Neural progenitor cell (in vitro differentiated cells): ENCODE measurements at regions not wholly inside any gene's neighbourhood (a gene's known extent, or its start where the extent isn't known, plus 50 kb on each side); places are given as distances from the start of the nearest gene placed in this dataset.

Experiments
- DNase-seq: peaks from one replicate; pipeline ENCODE4 v3.0.0-alpha.2; 2016; ENCODE audit warnings: low spot score
- H2AFZ ChIP-seq: fragments of 200-600 bp; sonication (generic); replicated peaks from 2 replicates; pipeline ENCODE4 v1.6.1; 2016; ENCODE audit warnings: antibody characterized with exemption
- H3F3A ChIP-seq: fragments of 200-600 bp; sonication (generic); 2 replicates; pipeline ENCODE4 v1.6.1; 2016; ENCODE audit warnings: antibody characterized with exemption, low read depth
- H3K27ac ChIP-seq: fragments of 200-600 bp; sonication (generic); 2 replicates; pipeline ENCODE4 v1.5.1; 2016; ENCODE audit warnings: mild to moderate bottlenecking
- H3K27me3 ChIP-seq: fragments of 200-600 bp; sonication (generic); 2 replicates; pipeline ENCODE4 v1.6.1; 2016; ENCODE audit warnings: mild to moderate bottlenecking, moderate library complexity
- H3K36me3 ChIP-seq: fragments of 200-600 bp; sonication (generic); 2 replicates; pipeline ENCODE4 v1.5.1; 2016
- H3K4me1 ChIP-seq: fragments of 200-600 bp; sonication (generic); 2 replicates; pipeline ENCODE4 v1.6.1; 2016; ENCODE audit warnings: mixed run types
- H3K4me2 ChIP-seq: fragments of 200-600 bp; sonication (generic); 2 replicates; pipeline ENCODE4 v1.6.1; 2016
- H3K4me3 ChIP-seq: fragments of 200-600 bp; sonication (generic); 2 replicates; pipeline ENCODE4 v1.5.1; 2016
- H3K79me2 ChIP-seq: fragments of 200-600 bp; sonication (generic); 2 replicates; pipeline ENCODE4 v1.6.1; 2016; ENCODE audit warnings: low read depth
- H3K9ac ChIP-seq: fragments of 200-600 bp; sonication (generic); 2 replicates; pipeline ENCODE4 v1.6.1; 2016
- H3K9me3 ChIP-seq: fragments of 200-600 bp; sonication (generic); 2 replicates; pipeline ENCODE4 v1.5.1; 2016; ENCODE audit warnings: low read depth
- H4K20me1 ChIP-seq: fragments of 200-600 bp; sonication (generic); 2 replicates; pipeline ENCODE4 v1.6.1; 2016; ENCODE audit warnings: low read depth
- H3K27ac Mint-ChIP-seq: 3 replicates; pipeline ENCODE4 v1.8.0; 2021; ENCODE audit warnings: mixed read lengths
- H3K27me3 Mint-ChIP-seq: 2 replicates; pipeline ENCODE4 v1.8.0; 2022; ENCODE audit warnings: low read depth, mild to moderate bottlenecking, inconsistent platforms, moderate library complexity, mixed read lengths; ENCODE audit not compliant: insufficient read depth
- H3K36me3 Mint-ChIP-seq: 3 replicates; pipeline ENCODE4 v1.8.0; 2021; ENCODE audit warnings: mixed read lengths
- H3K4me1 Mint-ChIP-seq: 3 replicates; pipeline ENCODE4 v1.8.0; 2021; ENCODE audit warnings: mixed read lengths
- H3K4me3 Mint-ChIP-seq: 3 replicates; pipeline ENCODE4 v1.8.0; 2021; ENCODE audit warnings: mild to moderate bottlenecking, moderate library complexity, mixed read lengths
- H3K9me3 Mint-ChIP-seq: 3 replicates; pipeline ENCODE4 v1.8.0; 2020; ENCODE audit warnings: mixed read lengths
- EZH2 ChIP-seq: fragments of 200-600 bp; sonication (generic); IDR thresholded peaks from 2 replicates; pipeline ENCODE4 v1.6.1; 2017; ENCODE audit warnings: antibody characterized with exemption, mild to moderate bottlenecking, moderate library complexity
- EZH2phosphoT487 ChIP-seq: fragments of 200-600 bp; sonication (generic); IDR thresholded peaks from 2 replicates; pipeline ENCODE4 v1.6.1; 2017; ENCODE audit warnings: antibody characterized with exemption
- TF ChIP-seq, protein P1 (sequence below): fragments of 200-600 bp; sonication (generic); IDR thresholded peaks from 2 replicates; pipeline ENCODE4 v1.5.1; 2017; ENCODE audit warnings: antibody characterized with exemption, mild to moderate bottlenecking

DNA sequence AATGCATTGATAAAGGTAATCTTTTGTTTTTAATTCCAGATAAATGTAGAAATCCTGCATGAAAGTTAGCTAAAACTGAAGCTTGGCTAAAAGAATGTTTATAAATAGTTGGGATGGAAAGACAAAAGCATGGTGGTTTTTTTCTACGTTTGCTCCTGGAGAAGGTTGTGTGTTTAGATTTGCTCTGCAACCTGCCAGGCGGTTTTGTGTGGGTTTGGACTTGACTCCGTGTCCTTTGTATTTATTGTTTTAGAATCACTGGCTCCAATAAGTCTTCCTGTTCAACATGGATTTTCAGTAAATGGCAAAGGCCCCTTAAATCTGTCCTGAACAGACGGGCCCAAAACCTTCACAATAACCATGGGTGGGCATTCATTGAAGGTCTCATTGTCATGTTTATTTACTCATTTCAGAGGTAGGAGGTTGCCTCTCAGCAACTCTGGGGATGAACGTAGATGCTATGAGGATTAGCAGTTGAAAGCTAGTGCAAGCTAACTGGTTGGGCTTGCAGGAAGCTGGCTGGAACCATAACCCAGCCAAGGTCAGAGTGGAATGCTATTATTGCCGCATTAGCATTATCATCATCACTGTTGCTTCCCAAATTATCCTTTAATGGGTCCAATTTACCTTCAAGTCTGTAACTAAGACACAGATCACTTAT lies 60.6 kb upstream of the ADAMTS9 start:
- no peak for DNase-seq
- no peaks in the 10 kb centered on the region for H3K36me3 Mint-ChIP-seq

DNA sequence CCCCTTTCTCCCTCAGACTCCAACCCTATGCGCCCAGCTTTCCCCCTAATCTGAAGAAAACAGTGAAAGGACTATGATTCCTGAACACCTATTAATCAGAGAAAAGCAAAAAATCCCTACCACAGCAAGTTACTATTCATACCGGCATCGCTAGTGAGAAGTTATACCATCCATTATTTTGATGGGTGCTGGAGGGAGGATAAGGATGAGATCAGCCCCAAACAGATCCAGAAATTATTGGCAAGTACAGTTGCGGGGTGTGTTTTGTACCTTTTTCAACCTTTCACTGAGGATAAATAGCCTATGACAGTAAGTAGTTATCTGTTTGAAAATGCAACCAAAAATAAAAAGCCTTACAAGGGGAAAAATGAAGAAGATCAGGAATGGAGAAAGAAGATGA lies 59.9 kb upstream of the ADAMTS9 start:
- Mint-ChIP-seq H3K4me3 (no peak overlapping the region), H3K27me3 (no peaks in the 10 kb centered on the region), H3K9me3 (no peaks in the 10 kb centered on the region), H3K4me1 (peaks cover 14% of the 10 kb centered on the region), H3K36me3 (no peaks in the 10 kb centered on the region), H3K27ac (no peak overlapping the region)
- Histone ChIP-seq H2AFZ (no peak overlapping the region), H3K4me3 (no peak overlapping the region), H3K79me2 (no peaks in the 10 kb centered on the region), H4K20me1 (no peaks in the 10 kb centered on the region), H3F3A (no peaks in the 10 kb centered on the region), H3K4me2 (no peak overlapping the region), H3K4me1 (peaks cover 12% of the 10 kb centered on the region), H3K9ac (no peak overlapping the region), H3K27me3 (no peaks in the 10 kb centered on the region), H3K9me3 (no peaks in the 10 kb centered on the region), H3K27ac (no peak overlapping the region), H3K36me3 (no peaks in the 10 kb centered on the region)
- TF ChIP-seq EZH2phosphoT487 (no peak), EZH2 (no peak)
- TF ChIP-seq, protein P1, sequence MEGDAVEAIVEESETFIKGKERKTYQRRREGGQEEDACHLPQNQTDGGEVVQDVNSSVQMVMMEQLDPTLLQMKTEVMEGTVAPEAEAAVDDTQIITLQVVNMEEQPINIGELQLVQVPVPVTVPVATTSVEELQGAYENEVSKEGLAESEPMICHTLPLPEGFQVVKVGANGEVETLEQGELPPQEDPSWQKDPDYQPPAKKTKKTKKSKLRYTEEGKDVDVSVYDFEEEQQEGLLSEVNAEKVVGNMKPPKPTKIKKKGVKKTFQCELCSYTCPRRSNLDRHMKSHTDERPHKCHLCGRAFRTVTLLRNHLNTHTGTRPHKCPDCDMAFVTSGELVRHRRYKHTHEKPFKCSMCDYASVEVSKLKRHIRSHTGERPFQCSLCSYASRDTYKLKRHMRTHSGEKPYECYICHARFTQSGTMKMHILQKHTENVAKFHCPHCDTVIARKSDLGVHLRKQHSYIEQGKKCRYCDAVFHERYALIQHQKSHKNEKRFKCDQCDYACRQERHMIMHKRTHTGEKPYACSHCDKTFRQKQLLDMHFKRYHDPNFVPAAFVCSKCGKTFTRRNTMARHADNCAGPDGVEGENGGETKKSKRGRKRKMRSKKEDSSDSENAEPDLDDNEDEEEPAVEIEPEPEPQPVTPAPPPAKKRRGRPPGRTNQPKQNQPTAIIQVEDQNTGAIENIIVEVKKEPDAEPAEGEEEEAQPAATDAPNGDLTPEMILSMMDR = no peak
- DNase-seq = no peak

More for the DNA sequence above, 60.6 kb upstream of the ADAMTS9 start:
- TF ChIP-seq, protein P1 = no peak
- TF ChIP-seq EZH2phosphoT487 (no peak), EZH2 (no peak)
- Histone ChIP-seq H2AFZ (no peak overlapping the region), H3K9ac (no peak overlapping the region), H3K79me2 (no peaks in the 10 kb centered on the region), H4K20me1 (no peaks in the 10 kb centered on the region), H3K27me3 (no peaks in the 10 kb centered on the region), H3K4me3 (no peak overlapping the region), H3K9me3 (no peaks in the 10 kb centered on the region), H3K4me2 (no peak overlapping the region), H3K27ac (no peak overlapping the region), H3K4me1 (peaks cover 12% of the 10 kb centered on the region), H3F3A (no peaks in the 10 kb centered on the region), H3K36me3 (no peaks in the 10 kb centered on the region)
- Mint-ChIP-seq H3K27ac (no peak overlapping the region), H3K9me3 (no peaks in the 10 kb centered on the region), H3K27me3 (no peaks in the 10 kb centered on the region), H3K4me1 (peaks cover 14% of the 10 kb centered on the region), H3K4me3 (no peak overlapping the region)

DNA sequence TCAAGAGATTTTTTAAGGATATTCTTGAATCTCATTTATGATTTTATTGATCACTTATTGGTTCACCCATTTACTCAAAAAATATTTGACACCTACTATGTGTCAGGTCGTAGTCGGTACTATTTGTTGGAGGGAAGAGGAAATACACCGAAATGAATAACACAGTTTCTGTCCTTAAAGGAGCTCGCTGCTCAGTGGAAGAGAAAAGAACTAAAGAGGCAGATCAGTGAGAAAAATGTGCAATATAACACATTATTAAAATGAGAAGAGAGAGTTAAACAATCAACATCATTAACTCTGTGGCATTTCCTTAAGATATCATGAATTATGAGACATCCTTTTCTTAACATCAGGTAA lies 56.1 kb upstream of the ADAMTS9 start:
- Histone ChIP-seq H3K27me3 (no peaks in the 10 kb centered on the region), H3K4me1 (peaks cover 12% of the 10 kb centered on the region), H3K4me3 (no peak overlapping the region), H3K79me2 (no peaks in the 10 kb centered on the region), H3K4me2 (no peak overlapping the region), H3F3A (no peaks in the 10 kb centered on the region), H2AFZ (no peak overlapping the region), H3K9me3 (no peaks in the 10 kb centered on the region), H4K20me1 (no peaks in the 10 kb centered on the region), H3K27ac (no peak overlapping the region), H3K9ac (no peak overlapping the region), H3K36me3 (no peaks in the 10 kb centered on the region)
- peaks cover 2% of the 10 kb centered on the region for H3K27me3 Mint-ChIP-seq
- H3K27ac Mint-ChIP-seq = no peak overlapping the region
- TF ChIP-seq EZH2phosphoT487 (no peak), EZH2 (no peak)
- TF ChIP-seq, protein P1 = no peak
- H3K4me3 Mint-ChIP-seq = no peak overlapping the region
- no peak for DNase-seq
- peaks cover 25% of the 10 kb centered on the region for H3K4me1 Mint-ChIP-seq
- H3K9me3 Mint-ChIP-seq = no peaks in the 10 kb centered on the region
- H3K36me3 Mint-ChIP-seq = no peaks in the 10 kb centered on the region
